SK-N-SH (cell line): ENCODE measurements at regions not wholly inside any gene's neighbourhood (a gene's known extent, or its start where the extent isn't known, plus 50 kb on each side); places are given as distances from the start of the nearest gene placed in this dataset.
A peak's percentile ranks its signal among the peaks of the same experiment; 100 is the strongest.

Source experiments
- CTCF ChIA-PET: fragments of 300-600, 350-600 bp; formaldehyde crosslinking; extraction: SDS; loops from one replicate; lab custom pipeline; 2021; lab: Yijun Ruan, JAX
- POLR2A ChIA-PET: fragments of 350-600 bp; sonication (Branson Sonifier 250); formaldehyde crosslinking; extraction: SDS; loops from one replicate; lab custom pipeline; 2020; ENCODE audit warnings: antibody characterized with exemption, inconsistent platforms; lab: Yijun Ruan, JAX
- DNase-seq: peaks from one replicate; pipeline ENCODE4 v3.0.0; 2012
- H2AFZ ChIP-seq: fragments of 200-600 bp; sonication (generic); 2 replicates; pipeline ENCODE4 v1.8.1; 2016; ENCODE audit warnings: antibody characterized with exemption, mild to moderate bottlenecking, low read depth
- H3F3A ChIP-seq: fragments of 200-600 bp; sonication (generic); replicated peaks from 2 replicates; pipeline ENCODE3; 2016; ENCODE audit warnings: antibody characterized with exemption, mild to moderate bottlenecking; ENCODE audit not compliant: insufficient read depth
- H3K27ac ChIP-seq, 2 experiments: fragments of 200-500 bp in 1 of 2; fragments of 200-600 bp in 1 of 2; sonication (Bioruptor generic) in 1 of 2; sonication (generic), shearing (Covaris generic) in 1 of 2; 2 replicates each; pipeline versions ENCODE4 v1.5.1 to v1.6.1; 2014 to 2016; ENCODE audit warnings: low read depth in 2 of 2, inconsistent platforms in 1 of 2, low read length in 1 of 2, mild to moderate bottlenecking in 1 of 2, mixed read lengths in 1 of 2
- H3K27me3 ChIP-seq: fragments of 200-600 bp; sonication (generic), shearing (Covaris generic); 2 replicates; pipeline ENCODE4 v1.6.1; 2016; ENCODE audit warnings: mixed run types; ENCODE audit not compliant: insufficient read depth
- H3K36me3 ChIP-seq, 2 experiments: fragments of 200-500 bp in 1 of 2; fragments of 200-600 bp in 1 of 2; sonication (Bioruptor generic) in 1 of 2; sonication (generic) in 1 of 2; replicated peaks in 1 of 2; 2 replicates each; pipeline versions ENCODE3 to v1.5.1; 2014 to 2016; ENCODE audit warnings: low read length in 1 of 2, mild to moderate bottlenecking in 1 of 2; ENCODE audit not compliant: insufficient read depth in 2 of 2, control insufficient read depth in 1 of 2
- H3K4me1 ChIP-seq, 2 experiments: fragments of 200-500 bp in 1 of 2; fragments of 200-600 bp in 1 of 2; sonication (Bioruptor generic) in 1 of 2; sonication (generic), shearing (Covaris generic) in 1 of 2; 2 replicates each; pipeline versions ENCODE4 v1.5.1 to v1.6.1; 2014 to 2016; ENCODE audit warnings: low read depth in 1 of 2, low read length in 1 of 2, mixed run types in 1 of 2; ENCODE audit not compliant: insufficient read depth in 2 of 2, control insufficient read depth in 1 of 2
- H3K4me2 ChIP-seq: fragments of 200-600 bp; sonication (generic), shearing (Covaris generic); 2 replicates; pipeline ENCODE4 v1.6.1; 2017; ENCODE audit warnings: mixed run types
- H3K4me3 ChIP-seq, 2 experiments: fragments of 200-500 bp in 1 of 2; fragments of 200-600 bp in 1 of 2; sonication (Bioruptor generic) in 1 of 2; sonication (generic), shearing (Covaris generic) in 1 of 2; 2 replicates each; pipeline versions ENCODE4 v1.5.1 to v1.8.1; 2014 to 2016; ENCODE audit warnings: low read depth in 2 of 2, inconsistent platforms in 1 of 2, low read length in 1 of 2, mild to moderate bottlenecking in 1 of 2, mixed read lengths in 1 of 2, moderate library complexity in 1 of 2
- H3K79me2 ChIP-seq: fragments of 200-600 bp; sonication (generic); 2 replicates; pipeline ENCODE4 v1.8.1; 2017; ENCODE audit warnings: mild to moderate bottlenecking; ENCODE audit not compliant: insufficient read depth
- H3K9ac ChIP-seq: fragments of 200-600 bp; sonication (generic); 2 replicates; pipeline ENCODE4 v1.6.1; 2017; ENCODE audit warnings: mixed run types
- H3K9me2 ChIP-seq: fragments of 200-600 bp; sonication (generic); 2 replicates; pipeline ENCODE4 v1.6.1; 2017; ENCODE audit warnings: mixed run types
- H3K9me3 ChIP-seq: fragments of 200-600 bp; sonication (generic); 2 replicates; pipeline ENCODE4 v1.6.1; 2017; ENCODE audit warnings: mixed run types, mild to moderate bottlenecking, moderate library complexity
- H4K20me1 ChIP-seq: fragments of 200-600 bp; sonication (generic); 2 replicates; pipeline ENCODE4 v1.6.1; 2017; ENCODE audit warnings: mild to moderate bottlenecking, mixed run types; ENCODE audit not compliant: insufficient read depth
- CHD2 ChIP-seq: fragments of 150-350 bp; IDR thresholded peaks from 2 replicates; pipeline ENCODE4 v1.6.1; 2018; ENCODE audit warnings: low read length; ENCODE audit not compliant: partially characterized antibody
- EP300 ChIP-seq, 2 experiments: IDR thresholded peaks; 2 replicates each; pipeline versions ENCODE4 v1.4.0 to v1.6.1; 2012; ENCODE audit warnings: borderline replicate concordance in 1 of 2, low read depth in 1 of 2, low read length in 1 of 2
- FOXJ3 ChIP-seq: sonication (generic); formaldehyde crosslinking; IDR thresholded peaks from 2 replicates; pipeline ENCODE4 v1.5.1; 2020; ENCODE audit warnings: mild to moderate bottlenecking, missing genetic modification reagents
- JUND ChIP-seq: IDR thresholded peaks from 2 replicates; pipeline ENCODE4 v1.4.0; 2012
- NFIC ChIP-seq: IDR thresholded peaks from 2 replicates; pipeline ENCODE4 v1.4.0; 2012; ENCODE audit warnings: borderline replicate concordance
- RAD21 ChIP-seq: IDR thresholded peaks from 2 replicates; pipeline ENCODE4 v1.6.1; 2012; ENCODE audit warnings: mild to moderate bottlenecking, low read length
- RCOR1 ChIP-seq: fragments of 150-350 bp; IDR thresholded peaks from 2 replicates; pipeline ENCODE4 v1.6.1; 2017; ENCODE audit warnings: antibody characterized with exemption, low read length
- RFX5 ChIP-seq: IDR thresholded peaks from 2 replicates; pipeline ENCODE4 v1.6.1; 2012; ENCODE audit warnings: mild to moderate bottlenecking, improper control_type of control experiment, low read length
- RXRA ChIP-seq: IDR thresholded peaks from 2 replicates; pipeline ENCODE4 v1.4.0; 2012; ENCODE audit warnings: low read depth, mild to moderate bottlenecking, borderline replicate concordance
- SMC3 ChIP-seq: IDR thresholded peaks from 2 replicates; pipeline ENCODE4 v1.6.1; 2012; ENCODE audit warnings: low read depth, low read length, improper control_type of control experiment
- TAF1 ChIP-seq: IDR thresholded peaks from 2 replicates; pipeline ENCODE4 v1.6.1; 2012; ENCODE audit warnings: low read depth, mild to moderate bottlenecking, low read length, moderate library complexity, borderline replicate concordance
- WGBS: methylation state at CpG from one replicate; pipeline ENCODE4 v1.1.6; 2017; ENCODE audit warnings: low lambda C conversion rate; 5-methylcytosine and 5-hydroxymethylcytosine counted together
- TF ChIP-seq, protein P1 (sequence below): IDR thresholded peaks from 2 replicates; pipeline ENCODE4 v1.4.0; 2012; ENCODE audit warnings: low read depth, borderline replicate concordance
- TF ChIP-seq, protein P2 (sequence below): IDR thresholded peaks from 2 replicates; pipeline ENCODE4; 2012

DNA sequence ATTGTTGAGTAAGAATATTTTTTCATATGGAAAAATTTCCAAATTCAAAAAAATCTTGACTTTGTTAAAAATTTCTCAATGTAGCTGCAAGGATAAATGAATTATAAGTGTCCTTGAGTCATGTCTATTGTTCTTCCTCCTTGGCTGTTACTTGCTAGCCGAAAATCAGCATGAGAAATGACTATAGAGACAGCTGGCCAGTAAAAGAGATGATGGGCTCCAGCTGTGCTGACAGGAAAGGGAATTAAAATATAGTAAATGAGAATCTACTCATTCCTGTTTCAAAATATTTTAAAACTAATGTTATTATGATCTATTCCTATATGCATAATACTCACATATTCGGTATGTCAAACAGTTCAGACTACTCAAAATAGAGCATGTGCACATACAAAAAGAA lies 1292.6 kb downstream of the BRINP3 start:
- Histone ChIP-seq H3K4me3 (no peak overlapping the region), H3K27me3 (no peaks in the 10 kb centered on the region), H3K9ac (no peak overlapping the region), H3K9me2 (no peaks in the 10 kb centered on the region), H3K9me3 (no peaks in the 10 kb centered on the region), H3K4me1 (no peaks in the 10 kb centered on the region; a peak in 1 of 4 replicates), H2AFZ (no peak overlapping the region), H3F3A (no peaks in the 10 kb centered on the region), H3K79me2 (no peaks in the 10 kb centered on the region; the same call in 1 of the 2 replicates), H3K27ac (no peak overlapping the region), H3K36me3 (no peaks in the 10 kb centered on the region), H3K4me2 (no peak overlapping the region), H4K20me1 (no peaks in the 10 kb centered on the region)
- 62% methylated on average over 2 of the region's 2 CpGs for WGBS
- DNase-seq, result no peak
- TF ChIP-seq EP300 (IDR thresholded peaks at IDR 0.05; ENCODE audit: borderline replicate concordance in 1 of 2, low read depth in 1 of 2, low read length in 1 of 2), result no peak
- TF ChIP-seq RCOR1, result no peak
- no peak for TF ChIP-seq RFX5
- TF ChIP-seq RXRA, result no peak
- TF ChIP-seq TAF1, result no peak
- TF ChIP-seq, protein P1, sequence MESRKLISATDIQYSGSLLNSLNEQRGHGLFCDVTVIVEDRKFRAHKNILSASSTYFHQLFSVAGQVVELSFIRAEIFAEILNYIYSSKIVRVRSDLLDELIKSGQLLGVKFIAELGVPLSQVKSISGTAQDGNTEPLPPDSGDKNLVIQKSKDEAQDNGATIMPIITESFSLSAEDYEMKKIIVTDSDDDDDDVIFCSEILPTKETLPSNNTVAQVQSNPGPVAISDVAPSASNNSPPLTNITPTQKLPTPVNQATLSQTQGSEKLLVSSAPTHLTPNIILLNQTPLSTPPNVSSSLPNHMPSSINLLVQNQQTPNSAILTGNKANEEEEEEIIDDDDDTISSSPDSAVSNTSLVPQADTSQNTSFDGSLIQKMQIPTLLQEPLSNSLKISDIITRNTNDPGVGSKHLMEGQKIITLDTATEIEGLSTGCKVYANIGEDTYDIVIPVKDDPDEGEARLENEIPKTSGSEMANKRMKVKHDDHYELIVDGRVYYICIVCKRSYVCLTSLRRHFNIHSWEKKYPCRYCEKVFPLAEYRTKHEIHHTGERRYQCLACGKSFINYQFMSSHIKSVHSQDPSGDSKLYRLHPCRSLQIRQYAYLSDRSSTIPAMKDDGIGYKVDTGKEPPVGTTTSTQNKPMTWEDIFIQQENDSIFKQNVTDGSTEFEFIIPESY, result no peak
- TF ChIP-seq CHD2, result no peak
- TF ChIP-seq RAD21, result no peak
- TF ChIP-seq NFIC, result no peak
- TF ChIP-seq JUND, result no peak
- no peak for TF ChIP-seq SMC3
- POLR2A ChIA-PET, result no interaction called here
- CTCF ChIA-PET, result no interaction called here

DNA sequence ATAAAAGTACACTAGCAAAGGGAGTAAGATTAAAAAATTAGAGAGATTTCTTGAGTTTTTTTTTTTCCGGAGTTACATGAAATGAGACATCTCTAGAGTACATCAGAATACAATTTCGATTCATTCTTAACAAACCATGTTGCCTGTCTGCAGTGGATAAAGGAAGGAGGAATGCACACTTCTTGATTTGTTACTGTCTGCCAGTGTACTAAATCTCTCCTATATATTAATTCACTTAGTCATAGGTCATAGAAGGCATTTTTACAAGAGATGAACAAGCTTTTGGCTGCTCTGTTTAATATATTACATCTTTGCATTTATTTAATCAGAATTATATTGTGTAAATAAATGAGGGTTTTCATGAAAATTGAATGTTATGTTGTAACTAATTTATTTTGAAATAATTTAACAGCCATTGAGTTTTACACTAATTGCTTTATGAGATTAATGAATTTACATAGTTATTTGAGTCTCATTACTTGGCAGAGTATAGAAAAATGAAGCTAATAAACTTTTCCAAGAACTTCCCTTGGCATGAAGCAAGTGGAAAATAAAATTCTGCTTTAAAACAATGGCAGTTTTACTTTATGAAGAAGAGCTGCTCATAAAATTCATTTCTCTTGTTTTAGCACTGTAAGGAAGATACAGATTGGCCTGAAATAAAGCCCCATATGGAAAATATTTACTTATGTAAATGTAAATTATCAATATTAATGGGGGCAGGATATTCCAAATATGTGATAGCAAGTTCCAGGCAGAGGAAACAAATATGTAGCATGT lies 1284.7 kb downstream of the BRINP3 start:
- Histone ChIP-seq H3K4me2 (no peak overlapping the region), H3K4me3 (no peak overlapping the region), H3K27ac (no peak overlapping the region), H3K9me3 (no peaks in the 10 kb centered on the region), H3K9ac (no peak overlapping the region), H2AFZ (no peak overlapping the region), H4K20me1 (no peaks in the 10 kb centered on the region), H3F3A (no peaks in the 10 kb centered on the region), H3K9me2 (no peaks in the 10 kb centered on the region), H3K4me1 (no peaks in the 10 kb centered on the region), H3K36me3 (no peaks in the 10 kb centered on the region), H3K79me2 (no peaks in the 10 kb centered on the region), H3K27me3 (no peaks in the 10 kb centered on the region)
- POLR2A ChIA-PET, result interaction anchor here (0.7 kb wide), 1 partner anchor 156 kb away, joined by 3 read pairs; no protein-coding TSS in a partner anchor
- CTCF ChIA-PET, result interaction anchor here (0.7 to 0.9 kb wide), 2 partner anchors 16 to 475 kb away, joined by 3 read pairs; no protein-coding TSS in a partner anchor
- TF ChIP-seq FOXJ3 (CRISPR knock-in tag), result no peak
- TF ChIP-seq, protein P2, sequence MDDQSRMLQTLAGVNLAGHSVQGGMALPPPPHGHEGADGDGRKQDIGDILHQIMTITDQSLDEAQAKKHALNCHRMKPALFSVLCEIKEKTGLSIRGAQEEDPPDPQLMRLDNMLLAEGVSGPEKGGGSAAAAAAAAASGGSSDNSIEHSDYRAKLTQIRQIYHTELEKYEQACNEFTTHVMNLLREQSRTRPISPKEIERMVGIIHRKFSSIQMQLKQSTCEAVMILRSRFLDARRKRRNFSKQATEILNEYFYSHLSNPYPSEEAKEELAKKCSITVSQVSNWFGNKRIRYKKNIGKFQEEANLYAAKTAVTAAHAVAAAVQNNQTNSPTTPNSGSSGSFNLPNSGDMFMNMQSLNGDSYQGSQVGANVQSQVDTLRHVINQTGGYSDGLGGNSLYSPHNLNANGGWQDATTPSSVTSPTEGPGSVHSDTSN, result 0 out of 2 replicates have a peak, but pooled peaks have one; percentile 12
- TF ChIP-seq CHD2, result no peak
- 67% methylated on average over 2 of the region's 2 CpGs for WGBS
- DNase-seq, result no peak
